ENCODE measurements at regions not wholly inside any gene's neighbourhood (a gene's known extent, or its start where the extent isn't known, plus 50 kb on each side); places are given as distances from the start of the nearest gene placed in this dataset.

DNA sequence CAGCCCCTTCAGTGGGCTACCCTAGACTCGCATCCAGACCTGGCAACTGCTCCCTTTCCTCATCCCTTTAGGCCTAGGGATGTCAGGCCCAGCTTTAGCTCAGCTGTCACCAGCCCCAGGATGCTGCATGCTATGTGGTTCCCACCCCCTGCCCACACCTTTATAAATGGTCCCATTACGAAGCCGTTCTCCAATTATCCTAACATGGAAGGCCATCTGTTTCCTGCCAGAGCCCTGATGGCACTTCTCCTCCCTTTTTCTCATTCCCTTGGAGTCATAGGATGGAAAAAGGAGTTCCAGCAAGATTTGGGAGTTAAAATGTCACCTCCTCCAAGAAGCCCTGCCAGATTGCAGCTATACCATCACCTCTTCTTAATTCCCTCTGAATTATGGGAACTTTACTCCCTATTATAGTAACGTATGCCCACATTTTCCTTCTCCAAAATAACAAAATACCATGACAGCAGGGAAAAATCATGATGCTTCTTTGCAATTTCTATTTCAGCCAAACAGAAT is 205.0 kb upstream of the GRIK3 start:
- 62 to 70% (median 63%) methylated on average over 4 of the region's 4 CpGs for WGBS, 4 donors
- TF ChIP-seq, protein P1, sequence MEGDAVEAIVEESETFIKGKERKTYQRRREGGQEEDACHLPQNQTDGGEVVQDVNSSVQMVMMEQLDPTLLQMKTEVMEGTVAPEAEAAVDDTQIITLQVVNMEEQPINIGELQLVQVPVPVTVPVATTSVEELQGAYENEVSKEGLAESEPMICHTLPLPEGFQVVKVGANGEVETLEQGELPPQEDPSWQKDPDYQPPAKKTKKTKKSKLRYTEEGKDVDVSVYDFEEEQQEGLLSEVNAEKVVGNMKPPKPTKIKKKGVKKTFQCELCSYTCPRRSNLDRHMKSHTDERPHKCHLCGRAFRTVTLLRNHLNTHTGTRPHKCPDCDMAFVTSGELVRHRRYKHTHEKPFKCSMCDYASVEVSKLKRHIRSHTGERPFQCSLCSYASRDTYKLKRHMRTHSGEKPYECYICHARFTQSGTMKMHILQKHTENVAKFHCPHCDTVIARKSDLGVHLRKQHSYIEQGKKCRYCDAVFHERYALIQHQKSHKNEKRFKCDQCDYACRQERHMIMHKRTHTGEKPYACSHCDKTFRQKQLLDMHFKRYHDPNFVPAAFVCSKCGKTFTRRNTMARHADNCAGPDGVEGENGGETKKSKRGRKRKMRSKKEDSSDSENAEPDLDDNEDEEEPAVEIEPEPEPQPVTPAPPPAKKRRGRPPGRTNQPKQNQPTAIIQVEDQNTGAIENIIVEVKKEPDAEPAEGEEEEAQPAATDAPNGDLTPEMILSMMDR (IDR thresholded peaks at IDR 0.05) = no peak
- no peak for TF ChIP-seq POLR2A (IDR thresholded peaks at IDR 0.05)
- intact Hi-C loops (cut with DNase I) = no loop called here
- no peaks in the 10 kb centered on the region for H3K4me1 ChIP-seq (replicated peaks in 1 of 2)
- H3K4me3 ChIP-seq = no peak overlapping the region
- no peak for DNase-seq
- H3K9me3 ChIP-seq (replicated peaks in 1 of 3) = no peaks in the 10 kb centered on the region
- no peaks in the 10 kb centered on the region for H3K36me3 ChIP-seq (replicated peaks in 1 of 2)
- H3K27me3 ChIP-seq = no peaks in the 10 kb centered on the region
- H3K27ac ChIP-seq = no peak overlapping the region

DNA sequence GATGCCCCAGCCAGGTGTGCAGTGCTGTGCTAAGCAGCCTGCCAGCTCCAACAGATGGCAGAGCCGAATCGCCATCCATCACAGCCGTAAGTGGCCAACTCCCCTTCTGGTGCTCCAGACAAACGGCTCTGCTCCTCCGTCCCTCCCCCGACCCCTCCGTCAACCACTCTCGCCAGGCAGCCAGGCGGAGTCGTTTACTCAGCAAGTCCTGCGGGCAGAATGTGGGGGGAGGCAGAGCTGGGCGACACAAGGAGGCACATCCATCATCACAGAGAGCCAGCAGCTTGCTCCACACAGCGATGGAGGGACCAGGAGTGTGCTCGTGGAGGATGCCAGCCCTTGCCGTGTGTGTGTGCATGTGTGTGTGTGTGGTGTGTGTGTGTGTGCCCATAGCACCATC is 206.6 kb upstream of the GRIK3 start:
- H3K4me1 ChIP-seq (replicated peaks in 1 of 2) = no peaks in the 10 kb centered on the region
- no peak overlapping the region for H3K27ac ChIP-seq
- no peaks in the 10 kb centered on the region for H3K36me3 ChIP-seq (replicated peaks in 1 of 2)
- intact Hi-C loops (cut with DNase I) = no loop called here
- H3K9me3 ChIP-seq (replicated peaks in 1 of 3) = no peaks in the 10 kb centered on the region
- no peak overlapping the region for H3K4me3 ChIP-seq
- no peaks in the 10 kb centered on the region for H3K27me3 ChIP-seq
- DNase-seq = no peak
- TF ChIP-seq POLR2A (IDR thresholded peaks at IDR 0.05) = no peak
- TF ChIP-seq, protein P1 (IDR thresholded peaks at IDR 0.05) = no peak
- WGBS, 4 donors = 24 to 52% (median 31%) methylated on average over 2 to 15 of the region's 15 CpGs

DNA sequence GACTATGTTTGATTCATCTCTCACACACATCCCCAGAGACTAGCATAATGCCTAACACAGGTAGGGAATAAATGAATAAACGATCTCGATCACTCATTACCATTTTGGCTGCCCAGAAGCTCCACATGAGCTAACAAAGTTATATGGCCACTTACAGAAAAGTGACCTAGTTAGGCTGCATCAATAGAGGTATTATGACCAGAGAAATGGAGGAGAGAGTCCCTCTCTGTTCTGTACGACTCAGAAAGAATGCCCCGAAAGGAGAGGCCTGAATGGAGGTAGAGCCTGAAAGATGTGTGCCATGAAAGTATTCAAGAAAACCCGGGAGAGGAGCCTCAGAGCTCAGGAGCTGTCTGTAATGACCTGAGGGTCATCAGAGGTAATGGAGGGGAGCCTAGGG is 208.2 kb upstream of the GRIK3 start:
- no peak overlapping the region for H3K4me3 ChIP-seq
- no peaks in the 10 kb centered on the region for H3K27me3 ChIP-seq
- TF ChIP-seq, protein P1 (IDR thresholded peaks at IDR 0.05) = no peak
- no peak for TF ChIP-seq POLR2A (IDR thresholded peaks at IDR 0.05)
- no peak overlapping the region for H3K27ac ChIP-seq
- 51 to 63% (median 56%) methylated on average over 5 of the region's 5 CpGs for WGBS, 4 donors
- H3K9me3 ChIP-seq (replicated peaks in 1 of 3) = no peaks in the 10 kb centered on the region
- no peaks in the 10 kb centered on the region for H3K4me1 ChIP-seq (replicated peaks in 1 of 2)
- intact Hi-C loops (cut with DNase I) = no loop called here
- DNase-seq = no peak
- H3K36me3 ChIP-seq (replicated peaks in 1 of 2) = no peaks in the 10 kb centered on the region

DNA sequence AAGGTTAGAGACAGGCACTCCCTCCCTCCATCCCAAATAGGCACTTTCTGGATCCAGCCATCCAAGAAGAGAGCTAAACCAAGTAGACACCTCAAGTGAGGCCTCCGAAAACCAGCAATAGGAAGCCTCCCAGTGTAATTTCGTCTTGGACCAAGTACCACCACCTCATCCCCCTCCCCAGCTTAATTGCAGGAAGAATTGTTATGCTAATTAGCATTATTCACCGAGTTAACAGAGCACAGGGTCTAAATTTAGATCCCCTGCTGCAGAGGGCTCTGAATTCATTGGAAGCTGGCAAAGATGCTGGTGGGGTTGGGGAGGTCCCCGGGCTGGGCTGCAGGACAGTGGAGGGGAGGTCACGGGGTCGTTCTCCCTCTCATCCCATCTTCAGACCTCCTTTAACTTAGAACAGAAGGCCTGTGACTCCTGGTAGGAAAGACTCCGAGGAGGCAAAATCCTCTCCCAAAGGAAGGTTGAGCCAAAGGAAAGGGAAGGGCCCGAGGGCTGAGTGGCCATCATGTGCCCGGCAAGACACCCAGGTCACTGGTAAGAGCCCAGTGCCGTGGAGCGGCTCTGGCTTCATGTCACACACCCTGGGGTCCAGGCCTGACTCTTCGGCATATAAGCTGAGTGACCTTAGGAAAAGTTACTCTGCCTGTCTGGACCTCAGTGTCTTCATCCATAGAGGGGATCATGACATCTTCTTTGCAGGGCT is 209.2 kb upstream of the GRIK3 start:
- Histone ChIP-seq H3K36me3 (replicated peaks in 1 of 2) (no peaks in the 10 kb centered on the region), H3K4me3 (no peak overlapping the region), H3K4me1 (replicated peaks in 1 of 2) (no peaks in the 10 kb centered on the region), H3K9me3 (replicated peaks in 1 of 3) (no peaks in the 10 kb centered on the region), H3K27me3 (no peaks in the 10 kb centered on the region), H3K27ac (no peak overlapping the region)
- no peak for TF ChIP-seq POLR2A (IDR thresholded peaks at IDR 0.05)
- TF ChIP-seq, protein P1 (IDR thresholded peaks at IDR 0.05) = no peak
- 56 to 63% (median 59%) methylated on average over 10 to 12 of the region's 12 CpGs for WGBS, 4 donors
- intact Hi-C loops (cut with DNase I) = no loop called here
- DNase-seq = no peak
